ENCODE measurements at regions not wholly inside any gene's neighbourhood (a gene's known extent, or its start where the extent isn't known, plus 50 kb on each side); places are given as distances from the start of the nearest gene placed in this dataset.

- Histone ChIP-seq H3K79me2 (ENCODE audit: insufficient read depth, low read length) (no peaks in the 10 kb centered on the region), H3K23me2 (ENCODE audit: insufficient read length, low read depth, low read length, poor library complexity, severe bottlenecking) (no peaks in the 10 kb centered on the region), H3T11ph (ENCODE audit: low read length) (no peak overlapping the region), H2BK5ac (ENCODE audit: insufficient read length, low read length) (no peak overlapping the region), H4K8ac (replicated peaks; ENCODE audit: insufficient read length, low read depth, low read length) (no peak overlapping the region), H3K9ac (ENCODE audit: extremely low read depth, insufficient read length, low read length) (no peak overlapping the region), H3K9me3 (ENCODE audit: control insufficient read depth, low read depth, low read length) (no peaks in the 10 kb centered on the region), H3K23ac (ENCODE audit: insufficient read length, low read depth, low read length) (no peak overlapping the region), H3K18ac (ENCODE audit: insufficient read length, low read depth, low read length) (no peak overlapping the region), H3K4ac (ENCODE audit: low read depth, low read length) (no peak overlapping the region), H4K5ac (ENCODE audit: insufficient read length, low read depth, low read length) (no peak overlapping the region), H2BK20ac (ENCODE audit: low read depth, low read length, poor library complexity, severe bottlenecking) (no peak overlapping the region), H4K20me1 (ENCODE audit: control insufficient read depth, insufficient read depth, insufficient read length) (no peaks in the 10 kb centered on the region), H3K79me1 (ENCODE audit: insufficient read depth, low read depth, low read length, poor library complexity, severe bottlenecking) (no peaks in the 10 kb centered on the region), H3K14ac (ENCODE audit: insufficient read depth, low read length) (no peak overlapping the region), H3K27ac (ENCODE audit: insufficient read length, low read depth, low read length) (no peak overlapping the region), H3K56ac (ENCODE audit: insufficient read length, low read depth, low read length) (no peak overlapping the region), H4K91ac (ENCODE audit: insufficient read length, low read depth, low read length) (no peak overlapping the region), H2BK120ac (ENCODE audit: low read depth, low read length, poor library complexity, severe bottlenecking) (no peak overlapping the region), H2AK5ac (ENCODE audit: insufficient read length, low read length) (no peak overlapping the region), H2BK12ac (ENCODE audit: insufficient read length, low read depth, low read length) (no peak overlapping the region), H3K27me3 (ENCODE audit: insufficient read depth, low read length) (no peaks in the 10 kb centered on the region), H2BK15ac (ENCODE audit: low read depth, low read length) (no peak overlapping the region), H2AFZ (ENCODE audit: low read length) (no peak overlapping the region), H3K4me2 (ENCODE audit: insufficient read depth, insufficient read length, low read length) (no peak overlapping the region), H3K4me1 (ENCODE audit: insufficient read depth, low read length) (no peaks in the 10 kb centered on the region; the same call in 1 of the 2 replicates)
- Mint-ChIP-seq H3K27ac (no peak overlapping the region), H3K4me1 (no peaks in the 10 kb centered on the region), H3K27me3 (ENCODE audit: low read depth) (no peaks in the 10 kb centered on the region), H3K9me3 (peaks cover 8 to 16% of the 10 kb centered on the region in 2 experiments; a peak in 4 of 5 replicates), H3K36me3 (ENCODE audit: insufficient read depth in 1 of 3, low read depth in 3 of 3) (peaks cover 10 to 23% (median 12%) of the 10 kb centered on the region in 3 experiments; a peak in 6 of 7 replicates), H3K4me3 (no peak overlapping the region)
- no peak for DNase-seq
- TF ChIP-seq CTCF (conservative IDR thresholded peaks at IDR 0.05): no peak
- no CpG with 5 or more reads among the region's 2 CpGs for WGBS (ENCODE audit: extremely low coverage, insufficient read length, low lambda C conversion rate)
Observed at GRCh38 chr6:121956782-121957181, 442.7 kb upstream of the HSF2 start.

All from H9 (cell line).